GM23338 (cell line): ENCODE measurements at regions not wholly inside any gene's neighbourhood (a gene's known extent, or its start where the extent isn't known, plus 50 kb on each side); places are given as distances from the start of the nearest gene placed in this dataset.

ENCODE experiments used
- ATAC-seq: fragments of 200-7000 bp; cut with Tn5 transposase; 3 replicates; pipeline ENCODE4 v1.9.1; 2020
- DNase-seq: peaks from one replicate; pipeline ENCODE4 v3.0.0-alpha.2; 2015; ENCODE audit warnings: low spot score
- H2AFZ ChIP-seq: fragments of 200-600 bp; sonication (generic); 2 replicates; pipeline ENCODE4 v1.8.0; 2016; ENCODE audit warnings: antibody characterized with exemption, mild to moderate bottlenecking, moderate library complexity
- H3F3A ChIP-seq: fragments of 200-600 bp; sonication (generic); replicated peaks from 2 replicates; pipeline ENCODE4 v1.8.0; 2017; ENCODE audit warnings: antibody characterized with exemption, mixed run types, low read depth
- H3K27ac ChIP-seq: fragments of 200-600 bp; sonication (generic); 2 replicates; pipeline ENCODE4 v1.6.1; 2016; ENCODE audit warnings: low read depth
- H3K27me3 ChIP-seq: fragments of 200-600 bp; sonication (generic); 2 replicates; pipeline ENCODE4 v1.8.0; 2016; ENCODE audit warnings: mild to moderate bottlenecking, mixed run types, moderate library complexity; ENCODE audit not compliant: insufficient read depth
- H3K36me3 ChIP-seq: fragments of 200-600 bp; sonication (generic); 2 replicates; pipeline ENCODE4 v1.8.0; 2016; ENCODE audit warnings: mild to moderate bottlenecking; ENCODE audit not compliant: insufficient read depth
- H3K4me1 ChIP-seq: fragments of 200-600 bp; sonication (generic); 2 replicates; pipeline ENCODE4 v1.8.0; 2016; ENCODE audit warnings: mild to moderate bottlenecking, moderate library complexity; ENCODE audit not compliant: insufficient read depth
- H3K4me2 ChIP-seq: fragments of 200-600 bp; sonication (generic); 2 replicates; pipeline ENCODE4 v1.7.1; 2017; ENCODE audit warnings: mixed run types
- H3K4me3 ChIP-seq: fragments of 200-600 bp; sonication (generic); 2 replicates; pipeline ENCODE4 v1.6.1; 2016; ENCODE audit warnings: mixed run types
- H3K79me2 ChIP-seq: fragments of 200-600 bp; sonication (generic); replicated peaks from 2 replicates; pipeline ENCODE4 v1.8.0; 2017; ENCODE audit warnings: mild to moderate bottlenecking; ENCODE audit not compliant: insufficient read depth
- H3K9me2 ChIP-seq: fragments of 200-600 bp; sonication (generic); 2 replicates; pipeline ENCODE4 v1.8.0; 2017; ENCODE audit not compliant: insufficient read depth
- H4K20me1 ChIP-seq: fragments of 200-600 bp; sonication (generic); replicated peaks from 2 replicates; pipeline ENCODE4 v1.8.0; 2017; ENCODE audit warnings: mild to moderate bottlenecking; ENCODE audit not compliant: insufficient read depth
- H3K27ac Mint-ChIP-seq: 2 replicates; pipeline ENCODE4 v1.8.0; 2020; ENCODE audit warnings: inconsistent platforms, mild to moderate bottlenecking, moderate library complexity, mixed read lengths
- H3K27me3 Mint-ChIP-seq: 3 replicates; pipeline ENCODE4 v1.8.0; 2022; ENCODE audit warnings: low read depth, mild to moderate bottlenecking, moderate library complexity, mixed read lengths, inconsistent platforms; ENCODE audit not compliant: insufficient read depth, poor library complexity
- H3K36me3 Mint-ChIP-seq: 3 replicates; pipeline ENCODE4 v1.8.0; 2021; ENCODE audit warnings: low read depth, mild to moderate bottlenecking, inconsistent platforms, moderate library complexity, mixed read lengths
- H3K4me1 Mint-ChIP-seq: 3 replicates; pipeline ENCODE4 v1.8.0; 2020; ENCODE audit warnings: mild to moderate bottlenecking, inconsistent platforms, mixed read lengths
- H3K4me3 Mint-ChIP-seq: 3 replicates; pipeline ENCODE4 v1.8.0; 2021; ENCODE audit warnings: moderate library complexity, mild to moderate bottlenecking, inconsistent platforms, mixed read lengths
- H3K9me3 Mint-ChIP-seq: 3 replicates; pipeline ENCODE4 v1.8.0; 2020; ENCODE audit warnings: moderate library complexity, mild to moderate bottlenecking, inconsistent platforms, mixed read lengths
- CREB1 ChIP-seq: fragments of 250-450 bp; sonication (Bioruptor Pico); IDR thresholded peaks from 2 replicates; pipeline ENCODE4 v1.5.0; 2020; ENCODE audit warnings: low read depth, mild to moderate bottlenecking, moderate library complexity
- EZH2 ChIP-seq: fragments of 200-600 bp; sonication (generic); IDR thresholded peaks from one replicate; pipeline ENCODE4 v1.8.0; 2017; ENCODE audit warnings: antibody characterized with exemption, mild to moderate bottlenecking, low read depth; ENCODE audit not compliant: unreplicated experiment
- EZH2phosphoT487 ChIP-seq: fragments of 200-600 bp; sonication (generic); IDR thresholded peaks from one replicate; pipeline ENCODE4 v1.8.1; 2018; ENCODE audit warnings: antibody characterized with exemption; ENCODE audit not compliant: unreplicated experiment
- JUNB ChIP-seq: IDR thresholded peaks from one replicate; pipeline ENCODE4 v1.6.1; 2016; ENCODE audit warnings: antibody characterized with exemption; ENCODE audit not compliant: unreplicated experiment
- NANOG ChIP-seq: IDR thresholded peaks from 2 replicates; pipeline ENCODE4 v1.6.1; 2016; ENCODE audit warnings: antibody characterized with exemption, borderline replicate concordance
- POLR2AphosphoS5 ChIP-seq: IDR thresholded peaks from 2 replicates; pipeline ENCODE4 v1.6.1; 2016; ENCODE audit warnings: antibody characterized with exemption, low read depth
- STAT1 ChIP-seq: IDR thresholded peaks from one replicate; pipeline ENCODE4 v1.6.1; 2016; ENCODE audit warnings: antibody characterized with exemption; ENCODE audit not compliant: unreplicated experiment
- ZNF114 ChIP-seq: fragments of 250-450 bp; sonication (Bioruptor Pico); IDR thresholded peaks from 2 replicates; pipeline ENCODE4 v1.5.0; 2020; ENCODE audit warnings: mild to moderate bottlenecking, moderate library complexity
- ZNF331 ChIP-seq: fragments of 250-450 bp; sonication (Bioruptor Pico); IDR thresholded peaks from 2 replicates; pipeline ENCODE4 v1.5.0; 2020; ENCODE audit warnings: low read depth, mild to moderate bottlenecking, moderate library complexity
- TF ChIP-seq, protein P1 (sequence below): fragments of 250-450 bp; sonication (Bioruptor Pico); IDR thresholded peaks from 2 replicates; pipeline ENCODE4 v1.5.0; 2020; ENCODE audit warnings: mild to moderate bottlenecking, moderate library complexity
- TF ChIP-seq, protein P2 (sequence below): IDR thresholded peaks from 2 replicates; pipeline ENCODE4 v1.6.1; 2016; ENCODE audit warnings: antibody characterized with exemption
- TF ChIP-seq, protein P3 (sequence below), 2 experiments: fragments of 200-600 bp in 1 of 2; sonication (generic) in 1 of 2; conservative IDR thresholded peaks; 2 replicates each; pipeline versions ENCODE4 v1.5.1 to v1.6.1; 2016 to 2017; ENCODE audit warnings: antibody characterized with exemption in 2 of 2, low read depth in 2 of 2, mild to moderate bottlenecking in 2 of 2, moderate library complexity in 1 of 2
- TF ChIP-seq, protein P4 (sequence below): IDR thresholded peaks from one replicate; pipeline ENCODE4 v1.6.1; 2018; ENCODE audit warnings: antibody characterized with exemption; ENCODE audit not compliant: unreplicated experiment

DNA sequence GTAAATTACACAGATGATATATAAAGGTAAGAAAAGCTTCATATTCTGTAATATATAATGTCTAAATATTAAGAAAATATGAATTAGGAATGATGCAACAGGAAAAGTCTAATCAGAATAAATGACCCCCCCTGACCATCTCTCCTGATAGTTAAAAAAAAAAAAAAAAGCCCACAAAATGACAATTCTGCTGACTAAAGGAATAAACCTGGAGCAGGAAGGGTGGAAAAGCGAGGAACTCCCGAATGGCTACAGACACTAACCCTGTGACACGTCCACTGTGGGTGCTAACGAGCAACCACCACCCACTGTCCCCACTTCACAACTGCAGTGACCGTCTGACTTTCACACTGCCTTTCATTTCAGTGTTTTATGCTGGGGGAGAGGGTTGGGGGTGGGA lies 67.6 kb upstream of the FOXQ1 start:
- Mint-ChIP-seq H3K4me3 (no peak overlapping the region), H3K27me3 (peaks cover 3% of the 10 kb centered on the region), H3K36me3 (no peaks in the 10 kb centered on the region), H3K9me3 (no peaks in the 10 kb centered on the region), H3K27ac (no peak overlapping the region), H3K4me1 (peaks cover 10% of the 10 kb centered on the region)
- Histone ChIP-seq H4K20me1 (no peaks in the 10 kb centered on the region), H3K27ac (no peak overlapping the region), H3K4me3 (no peak overlapping the region), H3F3A (no peaks in the 10 kb centered on the region), H3K9me2 (0 out of 2 replicates have a peak, but pooled peaks cover 5% of the 10 kb centered on the region), H3K4me1 (no peaks in the 10 kb centered on the region), H3K36me3 (no peaks in the 10 kb centered on the region), H2AFZ (no peak overlapping the region), H3K27me3 (no peaks in the 10 kb centered on the region), H3K4me2 (no peak overlapping the region), H3K79me2 (no peaks in the 10 kb centered on the region)
- TF ChIP-seq ZNF114 (no peak), EZH2 (no peak), EZH2phosphoT487 (no peak), POLR2AphosphoS5 (no peak), CREB1 (no peak), ZNF331 (CRISPR knock-in tag) (no peak), NANOG (no peak), JUNB (no peak), STAT1 (no peak)
- TF ChIP-seq, protein P1, sequence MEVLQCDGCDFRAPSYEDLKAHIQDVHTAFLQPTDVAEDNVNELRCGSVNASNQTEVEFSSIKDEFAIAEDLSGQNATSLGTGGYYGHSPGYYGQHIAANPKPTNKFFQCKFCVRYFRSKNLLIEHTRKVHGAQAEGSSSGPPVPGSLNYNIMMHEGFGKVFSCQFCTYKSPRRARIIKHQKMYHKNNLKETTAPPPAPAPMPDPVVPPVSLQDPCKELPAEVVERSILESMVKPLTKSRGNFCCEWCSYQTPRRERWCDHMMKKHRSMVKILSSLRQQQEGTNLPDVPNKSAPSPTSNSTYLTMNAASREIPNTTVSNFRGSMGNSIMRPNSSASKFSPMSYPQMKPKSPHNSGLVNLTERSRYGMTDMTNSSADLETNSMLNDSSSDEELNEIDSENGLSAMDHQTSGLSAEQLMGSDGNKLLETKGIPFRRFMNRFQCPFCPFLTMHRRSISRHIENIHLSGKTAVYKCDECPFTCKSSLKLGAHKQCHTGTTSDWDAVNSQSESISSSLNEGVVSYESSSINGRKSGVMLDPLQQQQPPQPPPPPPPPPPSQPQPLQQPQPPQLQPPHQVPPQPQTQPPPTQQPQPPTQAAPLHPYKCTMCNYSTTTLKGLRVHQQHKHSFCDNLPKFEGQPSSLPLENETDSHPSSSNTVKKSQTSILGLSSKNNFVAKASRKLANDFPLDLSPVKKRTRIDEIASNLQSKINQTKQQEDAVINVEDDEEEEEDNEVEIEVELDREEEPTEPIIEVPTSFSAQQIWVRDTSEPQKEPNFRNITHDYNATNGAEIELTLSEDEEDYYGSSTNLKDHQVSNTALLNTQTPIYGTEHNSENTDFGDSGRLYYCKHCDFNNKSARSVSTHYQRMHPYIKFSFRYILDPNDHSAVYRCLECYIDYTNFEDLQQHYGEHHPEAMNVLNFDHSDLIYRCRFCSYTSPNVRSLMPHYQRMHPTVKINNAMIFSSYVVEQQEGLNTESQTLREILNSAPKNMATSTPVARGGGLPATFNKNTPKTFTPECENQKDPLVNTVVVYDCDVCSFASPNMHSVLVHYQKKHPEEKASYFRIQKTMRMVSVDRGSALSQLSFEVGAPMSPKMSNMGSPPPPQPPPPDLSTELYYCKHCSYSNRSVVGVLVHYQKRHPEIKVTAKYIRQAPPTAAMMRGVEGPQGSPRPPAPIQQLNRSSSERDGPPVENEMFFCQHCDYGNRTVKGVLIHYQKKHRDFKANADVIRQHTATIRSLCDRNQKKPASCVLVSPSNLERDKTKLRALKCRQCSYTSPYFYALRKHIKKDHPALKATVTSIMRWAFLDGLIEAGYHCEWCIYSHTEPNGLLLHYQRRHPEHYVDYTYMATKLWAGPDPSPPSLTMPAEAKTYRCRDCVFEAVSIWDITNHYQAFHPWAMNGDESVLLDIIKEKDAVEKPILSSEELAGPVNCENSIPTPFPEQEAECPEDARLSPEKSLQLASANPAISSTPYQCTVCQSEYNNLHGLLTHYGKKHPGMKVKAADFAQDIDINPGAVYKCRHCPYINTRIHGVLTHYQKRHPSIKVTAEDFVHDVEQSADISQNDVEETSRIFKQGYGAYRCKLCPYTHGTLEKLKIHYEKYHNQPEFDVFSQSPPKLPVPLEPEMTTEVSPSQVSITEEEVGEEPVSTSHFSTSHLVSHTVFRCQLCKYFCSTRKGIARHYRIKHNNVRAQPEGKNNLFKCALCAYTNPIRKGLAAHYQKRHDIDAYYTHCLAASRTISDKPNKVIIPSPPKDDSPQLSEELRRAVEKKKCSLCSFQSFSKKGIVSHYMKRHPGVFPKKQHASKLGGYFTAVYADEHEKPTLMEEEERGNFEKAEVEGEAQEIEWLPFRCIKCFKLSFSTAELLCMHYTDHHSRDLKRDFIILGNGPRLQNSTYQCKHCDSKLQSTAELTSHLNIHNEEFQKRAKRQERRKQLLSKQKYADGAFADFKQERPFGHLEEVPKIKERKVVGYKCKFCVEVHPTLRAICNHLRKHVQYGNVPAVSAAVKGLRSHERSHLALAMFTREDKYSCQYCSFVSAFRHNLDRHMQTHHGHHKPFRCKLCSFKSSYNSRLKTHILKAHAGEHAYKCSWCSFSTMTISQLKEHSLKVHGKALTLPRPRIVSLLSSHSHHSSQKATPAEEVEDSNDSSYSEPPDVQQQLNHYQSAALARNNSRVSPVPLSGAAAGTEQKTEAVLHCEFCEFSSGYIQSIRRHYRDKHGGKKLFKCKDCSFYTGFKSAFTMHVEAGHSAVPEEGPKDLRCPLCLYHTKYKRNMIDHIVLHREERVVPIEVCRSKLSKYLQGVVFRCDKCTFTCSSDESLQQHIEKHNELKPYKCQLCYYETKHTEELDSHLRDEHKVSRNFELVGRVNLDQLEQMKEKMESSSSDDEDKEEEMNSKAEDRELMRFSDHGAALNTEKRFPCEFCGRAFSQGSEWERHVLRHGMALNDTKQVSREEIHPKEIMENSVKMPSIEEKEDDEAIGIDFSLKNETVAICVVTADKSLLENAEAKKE (CRISPR knock-in tag) = no peak
- TF ChIP-seq, protein P2, sequence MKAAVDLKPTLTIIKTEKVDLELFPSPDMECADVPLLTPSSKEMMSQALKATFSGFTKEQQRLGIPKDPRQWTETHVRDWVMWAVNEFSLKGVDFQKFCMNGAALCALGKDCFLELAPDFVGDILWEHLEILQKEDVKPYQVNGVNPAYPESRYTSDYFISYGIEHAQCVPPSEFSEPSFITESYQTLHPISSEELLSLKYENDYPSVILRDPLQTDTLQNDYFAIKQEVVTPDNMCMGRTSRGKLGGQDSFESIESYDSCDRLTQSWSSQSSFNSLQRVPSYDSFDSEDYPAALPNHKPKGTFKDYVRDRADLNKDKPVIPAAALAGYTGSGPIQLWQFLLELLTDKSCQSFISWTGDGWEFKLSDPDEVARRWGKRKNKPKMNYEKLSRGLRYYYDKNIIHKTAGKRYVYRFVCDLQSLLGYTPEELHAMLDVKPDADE = no peak
- TF ChIP-seq, protein P3, sequence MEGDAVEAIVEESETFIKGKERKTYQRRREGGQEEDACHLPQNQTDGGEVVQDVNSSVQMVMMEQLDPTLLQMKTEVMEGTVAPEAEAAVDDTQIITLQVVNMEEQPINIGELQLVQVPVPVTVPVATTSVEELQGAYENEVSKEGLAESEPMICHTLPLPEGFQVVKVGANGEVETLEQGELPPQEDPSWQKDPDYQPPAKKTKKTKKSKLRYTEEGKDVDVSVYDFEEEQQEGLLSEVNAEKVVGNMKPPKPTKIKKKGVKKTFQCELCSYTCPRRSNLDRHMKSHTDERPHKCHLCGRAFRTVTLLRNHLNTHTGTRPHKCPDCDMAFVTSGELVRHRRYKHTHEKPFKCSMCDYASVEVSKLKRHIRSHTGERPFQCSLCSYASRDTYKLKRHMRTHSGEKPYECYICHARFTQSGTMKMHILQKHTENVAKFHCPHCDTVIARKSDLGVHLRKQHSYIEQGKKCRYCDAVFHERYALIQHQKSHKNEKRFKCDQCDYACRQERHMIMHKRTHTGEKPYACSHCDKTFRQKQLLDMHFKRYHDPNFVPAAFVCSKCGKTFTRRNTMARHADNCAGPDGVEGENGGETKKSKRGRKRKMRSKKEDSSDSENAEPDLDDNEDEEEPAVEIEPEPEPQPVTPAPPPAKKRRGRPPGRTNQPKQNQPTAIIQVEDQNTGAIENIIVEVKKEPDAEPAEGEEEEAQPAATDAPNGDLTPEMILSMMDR (conservative IDR thresholded peaks at IDR 0.05; ENCODE audit: low read depth in 2 of 2) = no peak
- TF ChIP-seq, protein P4, sequence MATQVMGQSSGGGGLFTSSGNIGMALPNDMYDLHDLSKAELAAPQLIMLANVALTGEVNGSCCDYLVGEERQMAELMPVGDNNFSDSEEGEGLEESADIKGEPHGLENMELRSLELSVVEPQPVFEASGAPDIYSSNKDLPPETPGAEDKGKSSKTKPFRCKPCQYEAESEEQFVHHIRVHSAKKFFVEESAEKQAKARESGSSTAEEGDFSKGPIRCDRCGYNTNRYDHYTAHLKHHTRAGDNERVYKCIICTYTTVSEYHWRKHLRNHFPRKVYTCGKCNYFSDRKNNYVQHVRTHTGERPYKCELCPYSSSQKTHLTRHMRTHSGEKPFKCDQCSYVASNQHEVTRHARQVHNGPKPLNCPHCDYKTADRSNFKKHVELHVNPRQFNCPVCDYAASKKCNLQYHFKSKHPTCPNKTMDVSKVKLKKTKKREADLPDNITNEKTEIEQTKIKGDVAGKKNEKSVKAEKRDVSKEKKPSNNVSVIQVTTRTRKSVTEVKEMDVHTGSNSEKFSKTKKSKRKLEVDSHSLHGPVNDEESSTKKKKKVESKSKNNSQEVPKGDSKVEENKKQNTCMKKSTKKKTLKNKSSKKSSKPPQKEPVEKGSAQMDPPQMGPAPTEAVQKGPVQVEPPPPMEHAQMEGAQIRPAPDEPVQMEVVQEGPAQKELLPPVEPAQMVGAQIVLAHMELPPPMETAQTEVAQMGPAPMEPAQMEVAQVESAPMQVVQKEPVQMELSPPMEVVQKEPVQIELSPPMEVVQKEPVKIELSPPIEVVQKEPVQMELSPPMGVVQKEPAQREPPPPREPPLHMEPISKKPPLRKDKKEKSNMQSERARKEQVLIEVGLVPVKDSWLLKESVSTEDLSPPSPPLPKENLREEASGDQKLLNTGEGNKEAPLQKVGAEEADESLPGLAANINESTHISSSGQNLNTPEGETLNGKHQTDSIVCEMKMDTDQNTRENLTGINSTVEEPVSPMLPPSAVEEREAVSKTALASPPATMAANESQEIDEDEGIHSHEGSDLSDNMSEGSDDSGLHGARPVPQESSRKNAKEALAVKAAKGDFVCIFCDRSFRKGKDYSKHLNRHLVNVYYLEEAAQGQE = no peak
- ATAC-seq (no peak), DNase-seq (no peak)
